Loucy (cell line): ENCODE measurements at regions not wholly inside any gene's neighbourhood (a gene's known extent, or its start where the extent isn't known, plus 50 kb on each side); places are given as distances from the start of the nearest gene placed in this dataset.

Experiments used
- H2AFZ ChIP-seq: fragments of 200-600 bp; sonication (generic); 2 replicates; pipeline ENCODE4 v1.6.0; 2016; ENCODE audit warnings: antibody characterized with exemption, mild to moderate bottlenecking, low read length, moderate library complexity
- H3F3A ChIP-seq: fragments of 200-600 bp; 2 replicates; pipeline ENCODE4 v1.6.0; 2016; ENCODE audit warnings: antibody characterized with exemption, low read depth, mild to moderate bottlenecking
- H3K27me3 ChIP-seq: fragments of 200-600 bp; sonication (generic); 2 replicates; pipeline ENCODE4 v1.6.1; 2014; ENCODE audit warnings: low read length, mild to moderate bottlenecking; ENCODE audit not compliant: insufficient read depth, poor library complexity, severe bottlenecking
- H3K36me3 ChIP-seq: fragments of 200-600 bp; sonication (generic); 2 replicates; pipeline ENCODE4 v1.6.1; 2016; ENCODE audit warnings: low read length; ENCODE audit not compliant: insufficient read depth
- H3K4me1 ChIP-seq: fragments of 200-600 bp; sonication (generic); 2 replicates; pipeline ENCODE4 v1.5.1; 2014; ENCODE audit warnings: low read length, mild to moderate bottlenecking; ENCODE audit not compliant: insufficient read depth, poor library complexity, severe bottlenecking
- H3K4me2 ChIP-seq: fragments of 200-600 bp; sonication (generic); 2 replicates; pipeline ENCODE4 v1.6.0; 2014; ENCODE audit warnings: antibody characterized with exemption, low read length, low read depth, mild to moderate bottlenecking; ENCODE audit not compliant: poor library complexity, severe bottlenecking
- H3K4me3 ChIP-seq: fragments of 200-600 bp; sonication (generic); 2 replicates; pipeline ENCODE4 v1.5.1; 2014; ENCODE audit warnings: low read length, mild to moderate bottlenecking, mixed read lengths; ENCODE audit not compliant: poor library complexity, severe bottlenecking
- H3K79me2 ChIP-seq: fragments of 200-600 bp; sonication (generic); 2 replicates; pipeline ENCODE4 v1.6.1; 2014; ENCODE audit warnings: low read length; ENCODE audit not compliant: insufficient read depth
- H3K9ac ChIP-seq: fragments of 200-600 bp; sonication (generic); 2 replicates; pipeline ENCODE4 v1.6.0; 2014; ENCODE audit warnings: mild to moderate bottlenecking, low read depth, low read length, moderate library complexity; ENCODE audit not compliant: poor library complexity, severe bottlenecking
- H3K9me2 ChIP-seq: fragments of 200-600 bp; sonication (generic); replicated peaks from 2 replicates; pipeline ENCODE4 v1.6.1; 2016; ENCODE audit warnings: low read depth, low read length, mixed read lengths
- H3K9me3 ChIP-seq: fragments of 200-600 bp; sonication (generic); 2 replicates; pipeline ENCODE4 v1.6.1; 2014; ENCODE audit warnings: mild to moderate bottlenecking, antibody characterized with exemption, low read length, low read depth; ENCODE audit not compliant: insufficient read depth
- H4K20me1 ChIP-seq: fragments of 200-600 bp; sonication (generic); 2 replicates; pipeline ENCODE4 v1.6.0; 2014; ENCODE audit warnings: antibody characterized with exemption, low read length, mild to moderate bottlenecking; ENCODE audit not compliant: insufficient read depth, poor library complexity, severe bottlenecking
- CTCF ChIP-seq: fragments of 200-600 bp; sonication (generic); conservative IDR thresholded peaks from 2 replicates; pipeline ENCODE4 v1.5.1; 2014; ENCODE audit warnings: mild to moderate bottlenecking, antibody characterized with exemption, low read length
- EZH2phosphoT487 ChIP-seq: fragments of 200-600 bp; IDR thresholded peaks from 2 replicates; pipeline ENCODE4 v1.6.1; 2018; ENCODE audit warnings: antibody characterized with exemption, mild to moderate bottlenecking, moderate library complexity, borderline replicate concordance

- TF ChIP-seq CTCF (no peak), EZH2phosphoT487 (no peak)
- Histone ChIP-seq H2AFZ (no peak overlapping the region), H3K4me1 (no peaks in the 10 kb centered on the region), H3K9me3 (no peaks in the 10 kb centered on the region), H3K4me2 (no peak overlapping the region), H3F3A (no peaks in the 10 kb centered on the region), H3K79me2 (no peaks in the 10 kb centered on the region), H4K20me1 (no peaks in the 10 kb centered on the region), H3K4me3 (no peak overlapping the region), H3K36me3 (no peaks in the 10 kb centered on the region), H3K9me2 (no peaks in the 10 kb centered on the region), H3K9ac (no peak overlapping the region), H3K27me3 (no peaks in the 10 kb centered on the region)
Measured at GRCh38 chr5:89777758-89778157, 631.8 kb downstream of the CETN3 start.

GRCh38 chr5:89769975-89770374 lies 639.6 kb downstream of the CETN3 start:
- Histone ChIP-seq H3K4me2 (no peak overlapping the region), H3K9ac (no peak overlapping the region), H3K27me3 (no peaks in the 10 kb centered on the region), H2AFZ (no peak overlapping the region), H3K4me1 (no peaks in the 10 kb centered on the region), H4K20me1 (no peaks in the 10 kb centered on the region), H3F3A (no peaks in the 10 kb centered on the region), H3K9me2 (no peaks in the 10 kb centered on the region), H3K4me3 (no peak overlapping the region), H3K36me3 (no peaks in the 10 kb centered on the region), H3K9me3 (no peaks in the 10 kb centered on the region), H3K79me2 (no peaks in the 10 kb centered on the region)
- TF ChIP-seq EZH2phosphoT487: no peak

GRCh38 chr5:89759802-89760201 lies 649.8 kb downstream of the CETN3 start:
- Histone ChIP-seq H3F3A (no peaks in the 10 kb centered on the region), H3K36me3 (no peaks in the 10 kb centered on the region), H3K4me3 (no peak overlapping the region), H3K9ac (no peak overlapping the region), H3K9me3 (no peaks in the 10 kb centered on the region), H4K20me1 (no peaks in the 10 kb centered on the region), H3K79me2 (no peaks in the 10 kb centered on the region), H2AFZ (no peak overlapping the region), H3K4me1 (no peaks in the 10 kb centered on the region), H3K27me3 (no peaks in the 10 kb centered on the region), H3K4me2 (no peak overlapping the region), H3K9me2 (no peaks in the 10 kb centered on the region)
- TF ChIP-seq CTCF (no peak), EZH2phosphoT487 (no peak)

- Histone ChIP-seq H3K27me3 (no peaks in the 10 kb centered on the region), H3K9me3 (no peaks in the 10 kb centered on the region), H3K4me1 (no peaks in the 10 kb centered on the region), H2AFZ (no peak overlapping the region), H3K36me3 (no peaks in the 10 kb centered on the region), H3K4me2 (no peak overlapping the region), H3K79me2 (no peaks in the 10 kb centered on the region), H3K4me3 (no peak overlapping the region), H3K9ac (no peak overlapping the region), H4K20me1 (no peaks in the 10 kb centered on the region), H3F3A (no peaks in the 10 kb centered on the region), H3K9me2 (no peaks in the 10 kb centered on the region)
- TF ChIP-seq CTCF (no peak), EZH2phosphoT487 (no peak)
Measured at GRCh38 chr5:89758146-89758545, 651.4 kb downstream of the CETN3 start.
